ENCODE measurements at regions not wholly inside any gene's neighbourhood (a gene's known extent, or its start where the extent isn't known, plus 50 kb on each side); places are given as distances from the start of the nearest gene placed in this dataset.

DNA sequence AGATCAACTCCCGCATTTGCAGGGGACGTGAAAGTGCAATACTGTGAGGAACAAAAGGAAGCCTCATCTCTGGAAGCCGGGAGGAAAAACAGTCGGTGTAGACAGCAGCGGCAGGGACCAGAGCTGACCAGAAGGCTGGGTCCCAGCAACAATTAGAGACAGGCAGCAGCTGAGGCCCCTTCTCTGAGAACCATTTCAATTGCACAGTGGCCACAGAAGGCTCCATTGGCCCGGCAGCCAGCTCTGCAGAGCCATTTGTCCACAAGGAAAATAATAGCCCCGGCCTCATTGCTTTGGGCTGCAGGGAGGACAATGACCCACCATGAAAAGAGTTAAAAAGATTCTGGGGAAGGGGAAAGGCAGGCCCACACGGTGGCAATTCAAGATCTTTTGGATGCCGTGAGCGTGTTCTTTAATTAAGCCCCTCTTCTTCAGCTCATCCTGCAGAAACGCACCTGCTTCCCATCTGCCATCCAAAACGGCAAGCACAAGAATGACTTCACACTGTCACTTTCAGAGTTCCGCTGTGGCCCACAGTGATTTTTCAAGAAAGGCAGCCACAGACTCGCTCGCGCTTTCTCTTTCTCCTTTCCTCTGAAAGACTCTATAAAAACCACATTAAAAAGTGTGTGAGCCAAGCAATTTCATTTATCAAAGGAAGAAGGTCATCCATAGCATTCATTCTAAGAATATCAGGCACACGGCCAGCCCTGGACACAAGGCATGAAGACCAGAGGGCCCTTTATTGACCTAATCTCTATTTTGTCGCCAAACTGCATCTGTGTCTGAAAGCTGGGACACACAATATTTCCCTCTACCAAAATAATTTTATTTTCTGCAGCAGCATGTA is 293.6 kb downstream of the SOX11 start:
- TF ChIP-seq, protein P1, sequence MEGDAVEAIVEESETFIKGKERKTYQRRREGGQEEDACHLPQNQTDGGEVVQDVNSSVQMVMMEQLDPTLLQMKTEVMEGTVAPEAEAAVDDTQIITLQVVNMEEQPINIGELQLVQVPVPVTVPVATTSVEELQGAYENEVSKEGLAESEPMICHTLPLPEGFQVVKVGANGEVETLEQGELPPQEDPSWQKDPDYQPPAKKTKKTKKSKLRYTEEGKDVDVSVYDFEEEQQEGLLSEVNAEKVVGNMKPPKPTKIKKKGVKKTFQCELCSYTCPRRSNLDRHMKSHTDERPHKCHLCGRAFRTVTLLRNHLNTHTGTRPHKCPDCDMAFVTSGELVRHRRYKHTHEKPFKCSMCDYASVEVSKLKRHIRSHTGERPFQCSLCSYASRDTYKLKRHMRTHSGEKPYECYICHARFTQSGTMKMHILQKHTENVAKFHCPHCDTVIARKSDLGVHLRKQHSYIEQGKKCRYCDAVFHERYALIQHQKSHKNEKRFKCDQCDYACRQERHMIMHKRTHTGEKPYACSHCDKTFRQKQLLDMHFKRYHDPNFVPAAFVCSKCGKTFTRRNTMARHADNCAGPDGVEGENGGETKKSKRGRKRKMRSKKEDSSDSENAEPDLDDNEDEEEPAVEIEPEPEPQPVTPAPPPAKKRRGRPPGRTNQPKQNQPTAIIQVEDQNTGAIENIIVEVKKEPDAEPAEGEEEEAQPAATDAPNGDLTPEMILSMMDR (IDR thresholded peaks at IDR 0.05; ENCODE audit: insufficient read depth, low read depth, low read length), result no peak
- no peak for TF ChIP-seq EZH2 (IDR thresholded peaks at IDR 0.05; ENCODE audit: insufficient read depth, low read length)
